ENCODE measurements at regions not wholly inside any gene's neighbourhood (a gene's known extent, or its start where the extent isn't known, plus 50 kb on each side); places are given as distances from the start of the nearest gene placed in this dataset.
"Not testable (repeated sequence)": the region's sequence is repeated elsewhere in the genome, so short reads cannot be mapped to it uniquely, and the experiment has no call there.

DNA sequence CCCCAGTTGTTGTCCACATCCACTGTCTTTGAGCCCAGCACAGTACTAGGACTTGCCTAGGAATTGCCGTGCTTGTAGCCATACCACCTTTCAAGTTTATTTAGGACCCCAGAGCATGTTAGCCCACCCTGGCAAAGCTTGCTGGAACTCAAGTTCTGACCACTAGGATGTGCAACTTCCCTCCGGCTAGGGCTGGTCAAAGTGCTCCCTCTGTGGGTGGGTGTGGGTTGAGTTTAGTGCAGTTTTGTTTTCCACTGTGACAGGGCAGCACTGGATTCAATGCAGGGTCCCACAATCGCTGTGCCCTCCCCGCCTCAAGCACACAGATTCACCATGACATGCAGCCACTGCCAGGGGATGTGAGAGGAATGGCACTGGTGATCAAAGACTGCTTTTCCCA, 96.0 kb downstream of the RASGEF1B start:
- no peak for DNase-seq

DNA sequence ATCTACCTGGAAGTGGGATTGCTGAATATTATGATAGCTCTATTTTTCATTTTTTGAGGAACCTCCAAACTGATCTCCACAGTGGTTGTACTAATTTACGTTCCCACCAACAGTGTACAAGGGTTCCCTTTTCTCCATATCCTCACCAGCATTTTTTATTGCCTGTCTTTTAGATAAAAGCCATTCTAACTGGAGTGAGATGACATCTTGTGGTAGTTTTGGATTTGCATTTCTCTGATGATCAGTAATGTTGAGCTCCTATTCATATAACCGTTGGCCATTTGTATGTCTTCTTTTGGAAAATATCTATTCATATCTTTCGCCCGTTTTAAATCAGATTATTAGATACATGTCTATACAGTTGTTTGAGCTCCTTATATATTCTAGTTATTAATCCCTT, 101.8 kb downstream of the RASGEF1B start:
- DNase-seq, result no peak

DNA sequence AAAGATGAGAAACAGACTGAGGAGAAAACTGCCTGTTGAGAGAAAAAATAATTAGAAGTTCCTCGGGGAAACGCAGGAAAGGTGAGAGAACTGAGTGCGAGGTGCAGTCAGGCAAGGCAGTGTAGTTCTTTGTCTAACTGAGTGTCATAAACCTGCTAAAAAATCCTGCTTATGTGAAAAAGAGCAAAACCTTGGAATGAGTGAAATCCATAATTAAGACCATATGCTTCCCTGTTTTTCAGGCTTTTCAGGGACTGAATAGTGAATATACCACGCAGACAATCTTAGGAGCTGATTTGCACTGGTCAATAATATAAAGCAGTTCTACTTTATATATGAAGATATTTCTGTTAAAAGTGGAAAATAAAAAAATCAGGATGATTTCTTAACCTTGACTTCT, 104.9 kb downstream of the RASGEF1B start:
- no peak for DNase-seq

DNA sequence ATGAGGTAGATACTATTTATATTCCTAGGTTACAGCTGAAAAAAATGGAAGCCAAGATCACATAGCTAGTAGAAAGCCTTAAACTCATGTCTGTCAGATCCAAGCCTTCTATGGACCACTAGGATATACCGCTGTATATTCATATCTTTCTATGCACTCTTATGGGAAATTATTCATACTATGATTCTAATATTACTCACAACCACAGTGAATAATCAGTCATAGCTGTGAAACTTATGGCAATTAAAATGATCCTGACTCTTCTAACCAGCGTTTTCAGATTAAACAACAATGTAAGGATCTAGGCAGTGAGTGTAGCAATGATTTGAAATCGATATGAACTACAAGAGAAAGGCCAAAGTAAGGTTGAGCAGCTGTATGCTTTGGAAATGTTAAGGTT, 111.0 kb downstream of the RASGEF1B start:
- no peak for DNase-seq

DNA sequence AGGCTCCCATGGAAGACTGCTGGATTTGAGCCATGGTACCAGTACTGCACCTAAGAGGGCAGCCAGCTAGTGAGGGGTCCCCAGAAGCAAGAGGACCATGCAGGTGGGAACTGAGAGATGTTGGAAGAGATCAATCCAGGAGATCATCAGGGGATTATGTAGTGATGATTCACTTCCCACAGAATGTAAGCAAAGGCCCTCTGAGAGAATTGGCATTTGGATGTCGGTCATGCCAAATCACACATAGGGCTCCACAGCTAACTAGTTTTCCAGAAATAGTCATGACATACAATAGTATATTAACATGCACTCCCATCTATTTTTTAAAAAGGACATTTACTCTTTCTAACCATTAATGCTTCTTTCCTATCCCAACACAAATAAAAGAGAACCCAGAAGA, 112.5 kb downstream of the RASGEF1B start:
- DNase-seq, result no peak

DNA sequence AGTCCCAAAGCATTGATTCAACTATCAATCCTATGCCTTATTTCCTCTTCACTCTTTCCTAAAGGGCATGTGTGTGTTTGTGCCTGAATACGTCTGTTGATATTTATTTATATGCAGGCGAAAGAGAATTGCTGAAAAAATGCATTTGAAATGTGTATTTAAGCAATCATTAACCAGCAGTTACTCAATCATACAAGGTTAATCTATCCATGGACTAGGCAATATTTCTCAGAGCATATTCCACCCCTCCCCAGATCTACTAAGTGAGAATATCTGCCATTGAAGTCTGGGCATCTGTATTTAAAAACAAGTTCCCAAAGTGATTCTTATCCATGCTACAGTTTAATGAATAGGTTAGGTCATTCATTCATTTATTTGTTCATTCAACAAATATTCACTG, 113.6 kb downstream of the RASGEF1B start:
- DNase-seq, result no peak

DNA sequence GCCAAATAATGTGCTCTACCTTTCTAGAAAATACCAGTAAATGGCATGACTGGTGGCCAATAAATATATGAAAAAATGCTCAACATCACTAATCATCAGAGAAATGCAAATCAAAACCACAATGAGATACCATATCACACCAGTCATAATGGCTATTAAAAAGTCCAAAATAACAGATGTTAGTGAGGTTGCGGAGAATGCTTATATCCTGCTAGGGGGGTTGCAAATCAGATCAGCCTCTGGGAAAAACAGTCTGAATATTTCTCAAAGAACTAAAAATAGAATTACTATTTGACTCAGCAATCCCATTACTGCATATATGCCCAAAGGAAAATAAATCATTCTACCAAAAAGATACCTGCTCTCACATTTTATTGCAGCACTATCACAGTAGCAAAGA, 115.1 kb downstream of the RASGEF1B start:
- no peak for DNase-seq

DNA sequence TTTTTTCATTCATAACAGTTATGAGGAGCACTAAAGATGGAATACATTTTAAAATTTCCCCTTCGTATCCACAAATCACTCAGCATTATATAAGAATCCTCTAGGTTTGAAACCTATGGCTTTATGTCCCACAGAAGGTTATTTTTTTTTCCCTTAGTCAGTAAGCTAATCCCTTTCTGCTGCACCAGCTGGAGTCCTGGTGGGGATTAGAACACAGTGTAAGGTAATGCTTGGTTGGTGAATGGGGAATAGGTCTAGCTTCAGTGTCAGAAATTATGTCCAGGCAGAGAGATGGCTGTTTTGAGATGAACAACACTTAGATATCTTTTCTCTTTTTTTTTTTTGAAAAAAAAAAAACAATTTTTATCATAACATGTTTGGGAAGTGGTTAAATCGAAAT, 116.6 kb downstream of the RASGEF1B start:
- DNase-seq, result no peak

DNA sequence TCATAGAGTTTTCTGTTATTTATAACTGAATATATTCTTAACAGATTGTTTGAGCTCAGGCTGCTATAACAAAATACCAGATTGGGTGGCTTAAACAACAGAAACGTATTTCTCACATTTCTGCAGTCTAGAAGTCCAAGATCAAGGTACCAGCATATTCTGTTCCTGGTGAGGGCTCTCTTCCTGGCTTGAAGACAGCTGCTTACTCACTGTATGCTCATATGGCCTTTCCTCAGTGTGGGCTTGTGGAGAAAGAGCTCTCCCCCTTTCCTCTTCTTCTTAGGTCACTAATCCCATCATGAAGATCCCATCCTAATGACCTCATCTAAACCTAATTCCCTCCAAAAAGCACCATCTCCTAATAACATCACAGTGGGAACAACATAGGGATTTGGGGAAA, 117.8 kb downstream of the RASGEF1B start:
- DNase-seq, result no peak

DNA sequence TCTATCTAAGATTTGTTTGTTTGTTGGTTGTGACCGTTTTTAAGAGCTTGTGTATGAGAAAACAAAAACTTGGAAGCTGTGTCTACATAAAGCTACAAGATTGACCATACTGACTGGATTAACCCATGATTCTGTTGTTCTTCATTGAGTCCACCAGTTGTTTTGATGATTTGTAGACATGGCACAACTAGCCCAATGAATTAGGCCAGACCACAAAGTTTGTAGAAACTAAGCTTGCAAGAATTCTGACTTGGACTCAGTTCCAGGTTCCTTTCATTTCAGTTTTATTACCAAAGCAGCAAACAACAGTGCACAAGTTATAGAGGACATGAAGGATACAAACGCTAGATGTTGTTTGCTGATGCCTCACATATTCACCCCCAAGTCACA, 119.3 kb downstream of the RASGEF1B start:
- no peak for DNase-seq

DNA sequence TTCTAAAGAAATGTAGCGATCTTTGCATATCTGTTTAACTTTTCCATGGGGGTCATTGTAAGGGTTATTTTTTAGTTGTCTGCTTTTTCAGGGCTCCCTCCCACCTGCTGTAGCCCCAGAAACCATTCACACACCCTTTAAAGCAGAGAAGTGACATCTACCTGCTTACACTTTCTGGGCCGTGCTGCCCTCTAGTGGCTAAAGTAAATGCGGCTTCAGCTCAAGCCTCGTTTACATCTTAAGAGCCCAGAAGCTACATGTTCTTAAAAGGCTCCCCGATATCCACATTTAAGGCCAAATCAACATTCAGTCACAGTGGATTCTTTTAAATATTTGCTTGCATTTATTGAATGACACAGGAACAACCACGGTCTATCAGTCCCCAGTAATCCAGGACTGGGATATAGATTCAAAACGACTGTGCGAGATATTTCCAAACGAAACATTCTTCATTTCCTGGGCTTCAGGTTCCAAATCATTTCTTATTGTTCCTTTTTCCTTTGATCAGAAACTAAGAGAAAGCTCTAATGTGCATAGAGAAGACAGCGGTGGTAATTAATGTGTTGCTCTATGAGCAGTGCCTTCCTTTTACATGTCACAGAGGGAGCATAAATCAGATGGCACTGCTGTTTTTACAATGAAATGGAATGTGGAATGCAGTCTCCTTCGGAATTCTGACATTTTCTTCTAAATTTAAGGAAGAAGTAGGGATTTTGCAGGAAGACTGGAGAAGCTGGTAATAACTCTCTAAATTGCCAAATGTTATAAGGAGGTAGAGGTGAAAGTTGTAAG, 119.9 kb downstream of the RASGEF1B start:
- peak; percentile 10 for DNase-seq

DNA sequence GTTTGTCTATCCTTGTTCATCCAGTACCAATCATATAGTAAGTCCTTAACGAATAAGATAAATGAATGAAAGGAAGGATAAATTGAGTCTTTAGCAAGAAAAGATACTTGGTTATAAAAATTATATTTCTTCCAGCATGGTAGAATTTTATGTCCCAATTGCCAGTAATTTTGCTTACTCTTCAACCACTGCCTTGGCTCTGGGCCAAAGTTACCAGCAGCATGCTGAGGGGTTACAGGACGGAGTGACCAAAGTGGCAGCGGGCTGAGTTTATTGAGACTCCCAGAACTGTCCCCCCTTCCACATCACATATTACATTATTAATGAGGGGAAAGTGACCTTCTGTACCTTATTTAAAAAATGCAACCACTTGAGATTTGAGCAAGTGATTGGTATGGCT, 121.7 kb downstream of the RASGEF1B start:
- no peak for DNase-seq

DNA sequence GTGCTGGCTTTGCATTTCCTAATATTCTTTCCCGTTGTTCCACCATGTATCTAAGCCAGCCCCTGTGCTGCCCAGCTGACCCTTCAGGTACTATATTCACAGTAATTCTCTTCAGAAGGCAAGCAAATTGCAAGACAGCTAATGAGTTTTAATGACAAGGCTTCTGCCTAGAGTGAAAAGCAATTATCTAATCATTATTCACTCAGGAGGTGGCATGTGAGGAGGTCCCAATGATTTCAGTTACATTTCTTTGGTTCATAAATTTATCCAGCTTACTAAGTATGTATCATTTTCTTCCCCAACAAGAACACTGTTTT, 123.0 kb downstream of the RASGEF1B start:
- no peak for DNase-seq

DNA sequence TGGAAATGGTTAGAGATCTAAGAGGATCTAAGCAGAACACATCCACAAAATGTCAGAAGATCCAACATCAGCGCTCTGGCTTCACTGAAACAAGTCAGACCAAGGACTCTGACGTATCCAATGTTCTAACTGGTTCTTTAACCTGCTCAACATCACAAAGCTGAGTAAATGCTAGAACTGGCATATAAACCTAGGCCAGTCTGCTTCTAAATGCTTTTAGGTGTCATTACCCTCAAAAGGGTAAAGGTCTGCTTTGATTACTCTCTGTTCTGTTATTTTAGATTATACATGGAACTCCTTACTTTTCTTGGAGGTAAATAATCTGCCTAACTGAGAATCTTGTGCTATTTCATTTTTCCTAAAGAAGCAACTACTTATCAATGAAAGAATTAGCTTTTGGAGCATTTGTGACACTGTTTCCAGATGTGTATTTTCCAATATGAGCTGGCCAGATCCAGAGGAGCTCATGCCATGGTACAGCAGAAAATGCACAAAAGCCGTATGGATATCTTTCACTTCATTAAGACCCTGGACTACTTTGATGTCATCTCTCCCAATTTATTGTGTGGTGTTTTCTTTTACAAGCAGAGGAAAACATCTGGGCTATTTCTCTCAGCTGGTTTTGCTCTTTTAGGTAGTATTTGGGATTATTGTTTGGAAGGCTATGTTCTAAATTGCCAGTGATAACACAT, 123.5 kb downstream of the RASGEF1B start:
- no peak for DNase-seq

DNA sequence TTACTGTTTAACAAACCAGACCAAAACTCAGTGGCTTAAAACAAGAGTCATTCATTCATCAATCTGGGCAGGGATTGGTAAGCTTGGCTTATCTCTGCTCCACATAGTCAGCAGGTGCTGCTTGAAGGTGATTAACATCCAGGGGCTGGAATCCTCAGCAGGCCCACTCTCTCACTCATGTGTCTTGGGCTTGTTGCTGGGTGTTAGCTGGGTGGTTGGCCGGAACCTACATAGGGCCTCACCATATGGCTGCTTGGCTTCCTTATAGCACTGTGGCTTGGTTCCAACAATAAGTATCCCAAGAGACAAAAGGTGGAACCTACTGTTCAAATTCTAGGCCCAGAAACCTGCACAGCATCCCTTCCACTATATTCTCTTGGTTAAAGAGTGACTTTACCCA, 125.0 kb downstream of the RASGEF1B start:
- DNase-seq, result no peak

DNA sequence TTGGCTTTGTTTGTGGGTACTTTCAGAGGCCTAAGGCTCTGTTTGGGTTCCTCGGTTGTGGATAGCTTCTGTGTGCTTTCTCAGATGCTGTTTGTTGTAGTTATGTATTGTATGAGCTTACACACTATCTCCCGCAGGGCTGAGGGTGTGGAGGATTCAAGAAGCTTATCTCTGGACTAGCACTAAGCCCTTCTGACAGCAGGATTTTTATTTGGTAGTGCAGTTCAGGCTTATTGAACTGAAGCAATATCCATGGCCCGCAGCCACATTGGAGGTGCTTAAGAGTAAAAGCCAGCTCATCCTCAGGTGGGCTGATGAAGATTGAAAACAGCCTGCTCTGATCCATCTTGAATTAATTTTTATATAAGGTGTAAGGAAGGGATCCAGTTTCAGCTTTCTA, 128.2 kb downstream of the RASGEF1B start:
- no peak for DNase-seq

DNA sequence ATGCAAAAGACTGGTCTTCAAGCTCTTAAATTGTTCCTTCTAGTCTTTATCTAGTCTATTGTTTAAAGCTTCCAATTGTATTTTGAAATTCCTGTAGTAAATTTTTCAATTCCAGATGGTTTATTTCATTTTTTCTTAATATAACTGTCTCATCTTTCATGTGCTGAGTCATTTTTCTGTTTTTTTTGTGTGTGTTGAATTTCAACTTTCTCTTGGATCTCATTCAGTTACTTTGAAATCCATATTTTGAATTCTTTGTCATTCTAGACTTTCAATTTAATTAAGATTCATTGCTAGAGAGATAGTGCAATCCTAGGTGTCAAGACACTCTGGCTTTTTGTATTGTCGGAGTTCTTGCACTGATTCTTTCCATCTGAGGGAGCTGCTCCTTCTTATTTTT, 128.0 kb upstream of the PRKG2 start:
- no peak for DNase-seq

DNA sequence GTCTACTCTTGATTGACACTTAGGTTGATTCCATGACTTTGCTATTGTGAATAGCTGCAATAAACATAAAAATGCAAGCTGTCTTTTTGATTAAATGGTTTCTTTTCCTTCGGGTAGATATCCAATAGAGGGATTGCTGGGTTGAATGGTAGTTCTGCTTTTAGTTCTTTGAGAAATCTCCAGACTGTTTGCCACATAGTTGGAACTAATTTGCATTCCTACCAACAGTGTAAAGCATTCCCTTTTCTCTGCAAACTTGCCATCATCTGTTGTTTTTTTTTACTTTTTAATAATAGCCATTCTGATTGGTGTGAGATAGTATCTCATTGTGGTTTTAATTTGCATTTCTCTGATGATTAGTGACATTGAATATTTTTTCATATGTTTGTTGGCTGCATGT, 122.2 kb upstream of the PRKG2 start:
- no peak for DNase-seq

DNA sequence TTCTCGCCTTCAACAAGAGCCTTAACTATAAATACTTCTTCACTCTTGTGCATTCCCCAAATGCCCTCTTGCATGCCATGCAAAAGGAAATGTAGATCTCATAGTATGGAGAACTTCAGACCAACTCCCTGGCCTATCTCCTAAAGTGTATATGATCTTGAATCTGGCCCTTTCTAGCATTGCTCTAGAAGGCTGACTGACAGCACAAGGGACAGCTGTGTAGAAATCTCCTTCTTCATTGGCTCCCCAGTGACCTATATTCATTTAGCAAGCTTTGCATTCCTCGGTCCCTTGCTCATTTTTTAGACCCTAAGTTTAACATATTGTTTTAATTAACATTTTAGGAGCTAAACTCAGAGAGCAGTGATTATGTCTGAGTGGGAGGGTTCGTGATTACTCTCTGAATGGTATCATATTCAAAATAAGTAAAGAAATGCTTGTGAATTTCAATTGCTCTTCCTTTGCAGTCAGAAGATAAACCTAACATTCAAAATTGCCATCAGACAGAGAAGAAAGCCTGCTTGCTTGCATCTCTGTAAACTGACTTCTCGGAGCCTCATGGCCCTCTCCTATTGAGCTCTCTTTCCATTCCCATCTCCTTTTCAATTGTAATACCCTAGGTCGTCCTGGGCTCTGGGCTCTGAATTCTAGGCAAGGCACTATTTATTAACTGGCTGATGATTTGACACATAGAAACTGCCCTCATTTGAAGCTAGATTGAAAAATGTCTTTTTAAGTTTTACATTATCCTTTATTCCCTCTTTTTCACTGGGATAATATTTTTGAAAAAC, 120.3 kb upstream of the PRKG2 start:
- no peak for DNase-seq

DNA sequence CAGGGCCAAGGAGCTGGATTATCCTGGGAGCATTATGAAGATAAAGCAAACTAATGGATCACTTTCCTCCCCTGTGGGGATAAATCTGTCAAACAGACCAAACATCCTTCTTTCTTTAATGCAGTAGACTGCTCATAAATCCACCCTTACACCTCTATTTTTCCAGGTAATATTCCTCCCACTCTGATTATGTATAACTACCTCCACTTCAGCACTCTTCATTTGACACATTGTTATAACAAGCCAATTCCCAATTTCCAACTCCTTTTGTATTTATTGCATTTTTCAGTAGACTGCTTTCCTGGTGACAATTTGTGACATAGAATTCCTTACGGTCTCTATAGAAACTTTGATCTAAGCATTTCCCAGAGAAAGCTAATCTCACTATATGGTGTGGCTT, 115.0 kb upstream of the PRKG2 start:
- DNase-seq, result no peak

DNA sequence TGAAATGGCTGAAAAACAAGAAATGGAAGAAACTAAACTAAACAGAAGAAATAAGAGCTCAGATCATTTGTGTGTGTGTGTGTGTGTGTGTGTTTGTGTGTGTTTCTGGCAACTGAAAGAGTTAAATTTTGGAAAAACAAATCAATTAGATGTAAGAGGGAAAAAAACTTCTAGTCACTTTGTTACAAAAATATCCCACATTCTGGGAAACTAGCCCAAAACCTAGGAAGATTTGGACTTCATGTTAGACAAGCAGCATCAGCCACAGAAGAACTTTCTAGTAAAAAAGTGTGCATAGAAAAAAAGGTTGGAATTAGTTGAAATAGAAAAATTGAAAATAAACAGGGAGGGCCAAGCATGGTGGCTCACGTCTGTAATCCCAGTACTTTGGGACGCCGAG, 111.6 kb upstream of the PRKG2 start:
- no peak for DNase-seq

DNA sequence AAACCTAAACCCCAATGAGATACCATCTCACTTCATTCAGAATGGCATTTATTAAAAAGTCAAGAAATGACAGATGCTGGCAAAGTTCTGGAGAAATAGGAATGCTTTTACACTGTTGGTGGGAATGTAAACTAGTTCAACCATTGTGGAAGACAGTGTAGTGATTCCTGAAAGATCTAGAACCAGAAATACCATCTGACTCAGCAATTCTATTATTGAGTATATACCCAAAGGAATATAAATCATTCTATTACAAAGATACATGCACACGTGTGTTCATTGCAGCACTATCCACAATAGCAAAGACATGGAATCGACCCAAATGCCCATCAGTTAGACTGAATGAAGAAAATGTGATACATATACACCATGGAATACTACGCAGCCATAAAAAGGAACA, 109.6 kb upstream of the PRKG2 start:
- DNase-seq, result not testable (repeated sequence)

DNA sequence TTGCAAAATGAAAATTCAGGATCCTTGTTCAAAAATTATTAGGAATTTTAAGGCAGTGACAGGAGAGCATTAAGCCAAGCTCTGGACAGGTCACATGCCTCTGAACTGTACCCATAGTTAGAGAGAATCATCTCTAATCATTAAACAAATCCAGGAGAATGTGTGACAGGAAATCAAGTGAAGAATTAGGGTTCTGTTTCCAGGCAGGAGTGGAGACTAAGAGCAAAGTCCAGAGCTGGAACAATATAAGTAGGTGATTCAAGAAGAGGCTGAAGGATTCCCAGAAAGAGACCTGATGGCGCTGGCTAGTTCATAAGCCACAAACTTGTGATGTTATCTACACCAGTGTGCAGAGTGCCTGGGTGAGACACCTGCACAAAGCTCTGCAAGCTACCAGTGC, 104.6 kb upstream of the PRKG2 start:
- DNase-seq, result no peak

DNA sequence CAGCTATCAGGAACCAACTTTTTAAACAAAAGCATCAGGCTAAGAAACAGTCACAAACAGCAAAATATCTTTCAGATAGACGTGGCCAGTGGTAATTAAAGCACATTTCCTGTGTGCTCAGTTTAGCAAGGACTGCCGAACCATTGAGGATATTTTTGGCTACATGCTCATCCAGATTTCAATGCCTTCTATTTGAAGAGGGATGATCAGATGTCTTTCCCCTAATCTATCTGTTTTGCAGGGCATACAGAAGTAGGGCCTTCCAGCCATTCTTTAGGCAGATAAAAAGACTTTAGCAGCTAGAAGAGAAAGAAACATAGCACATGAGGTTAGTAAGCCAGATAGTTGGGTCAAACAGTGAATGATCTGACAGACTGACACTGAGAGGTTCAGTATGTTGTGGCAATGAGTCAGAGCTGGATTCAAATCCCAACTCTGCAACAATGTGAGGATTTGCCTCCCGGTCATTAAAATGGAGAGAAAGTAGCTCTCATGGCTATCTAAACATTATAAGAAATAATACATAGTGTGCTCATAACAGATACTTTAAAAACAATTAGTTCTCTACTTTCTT, 100.0 kb upstream of the PRKG2 start:
- no peak for DNase-seq

Measured in NK-92 treated with Interleukin-12 subunit alpha and Interleukin-12 subunit beta, amount 100 ng/mL, for 24 hours (cell line).